GM21526 (cell line): ENCODE measurements at regions not wholly inside any gene's neighbourhood (a gene's known extent, or its start where the extent isn't known, plus 50 kb on each side); places are given as distances from the start of the nearest gene placed in this dataset.
"Not testable (repeated sequence)": the region's sequence is repeated elsewhere in the genome, so short reads cannot be mapped to it uniquely, and the experiment has no call there.

ENCODE experiments used
- ATAC-seq: cut with Tn5 transposase; IDR thresholded peaks from one replicate; pipeline ENCODE4 v1.9.1; 2021; ENCODE audit warnings: moderate library complexity; ENCODE audit not compliant: unreplicated experiment, low FRiP score

GRCh38 chr14:106044949-106045596 lies 518.7 kb downstream of the TMEM121 start:
- ATAC-seq = no peak

DNA sequence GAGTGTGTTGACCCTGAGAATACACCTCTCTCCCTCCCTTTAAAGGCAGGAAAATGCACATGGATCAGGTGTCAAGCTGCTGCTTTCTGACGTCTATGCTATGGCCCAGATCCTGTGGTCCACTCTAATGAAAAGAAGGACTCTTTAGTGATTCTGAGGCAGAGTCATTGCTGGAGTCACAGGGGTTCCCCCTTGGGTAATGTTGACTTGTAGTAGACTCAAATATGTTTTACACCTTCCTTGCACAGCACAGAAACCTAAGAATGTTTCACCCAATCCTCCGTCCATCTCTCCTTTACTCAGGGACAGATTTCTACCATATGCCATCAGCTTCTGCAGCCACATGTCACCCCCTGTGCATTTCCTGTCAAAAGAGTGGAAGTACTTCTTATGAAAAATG lies 525.4 kb downstream of the TMEM121 start:
- ATAC-seq = no peak

DNA sequence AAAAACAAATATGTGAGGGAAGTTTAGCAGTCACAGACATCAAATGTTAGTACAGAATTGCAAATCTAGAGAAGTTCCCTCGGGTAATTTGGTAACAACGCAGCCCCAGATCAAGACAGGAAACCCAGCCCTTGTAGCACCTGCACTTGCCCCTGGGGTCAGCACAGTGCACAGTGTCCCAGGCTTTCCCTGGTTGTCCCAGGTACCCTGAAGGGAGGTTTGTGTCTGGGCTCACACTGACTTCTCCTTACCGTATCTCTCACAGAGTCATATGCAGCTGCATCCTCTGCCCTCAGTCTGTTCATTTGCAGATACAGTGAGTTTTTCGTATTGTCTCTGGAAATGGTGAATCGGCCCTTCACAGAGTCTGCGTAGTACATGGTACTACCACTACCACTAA lies 528.9 kb downstream of the TMEM121 start:
- ATAC-seq = no peak

- no peak for ATAC-seq
Observed at GRCh38 chr14:106058342-106058741, 532.0 kb downstream of the TMEM121 start.

DNA sequence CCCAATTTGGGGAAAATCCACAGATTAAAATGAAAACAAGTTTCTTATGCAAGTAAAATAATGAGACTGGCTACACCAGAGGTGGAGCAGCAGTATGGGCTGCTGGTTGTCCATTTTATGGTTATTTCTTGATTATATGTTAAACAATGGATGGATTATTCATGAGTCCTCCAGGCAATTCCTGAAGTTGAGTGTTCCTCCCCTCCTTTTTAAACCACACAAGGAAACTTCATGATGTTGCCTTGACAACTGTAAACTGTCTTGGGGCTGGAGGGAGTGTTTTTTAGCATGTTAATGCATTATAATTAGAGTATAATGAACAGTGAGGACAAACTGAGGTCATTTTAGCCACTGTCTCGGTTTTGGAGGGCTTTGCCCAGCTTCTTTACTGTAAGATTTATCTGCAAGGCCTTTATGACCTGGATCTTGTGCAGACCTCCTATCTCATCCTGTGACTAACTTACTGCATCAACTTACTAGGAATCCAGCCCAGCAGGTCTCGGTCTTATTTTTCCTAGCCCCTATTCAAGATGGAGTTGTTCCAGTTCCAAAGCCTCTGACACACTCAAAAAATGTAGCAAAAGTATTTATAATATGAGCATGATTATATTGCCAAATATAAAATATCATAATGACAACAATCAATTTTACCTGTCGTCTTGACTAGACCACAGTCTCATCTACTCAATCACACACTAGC lies 534.0 kb downstream of the TMEM121 start:
- no peak for ATAC-seq

GRCh38 chr14:106061877-106062500 lies 535.6 kb downstream of the TMEM121 start:
- not testable (repeated sequence) for ATAC-seq

- no peak for ATAC-seq
Observed at GRCh38 chr14:106062502-106063272, 536.3 kb downstream of the TMEM121 start.

DNA sequence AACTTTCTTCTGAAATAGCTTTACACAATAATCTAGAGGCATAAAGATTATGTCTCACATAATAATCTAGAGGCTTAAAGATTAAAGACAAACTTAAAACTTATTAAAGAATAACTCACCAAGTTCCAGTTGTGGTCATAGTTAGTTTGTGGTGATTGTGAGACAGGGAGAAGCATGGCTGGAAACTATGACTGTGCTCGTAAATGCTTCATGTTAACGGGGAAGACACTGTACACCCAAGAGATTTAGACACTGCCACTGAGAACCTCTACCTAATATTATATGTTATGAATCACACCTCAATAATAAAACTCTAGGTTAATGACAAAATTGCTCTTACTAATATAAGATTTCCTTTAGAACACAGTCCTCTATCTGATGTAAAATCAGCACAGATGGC lies 541.6 kb downstream of the TMEM121 start:
- no peak for ATAC-seq

DNA sequence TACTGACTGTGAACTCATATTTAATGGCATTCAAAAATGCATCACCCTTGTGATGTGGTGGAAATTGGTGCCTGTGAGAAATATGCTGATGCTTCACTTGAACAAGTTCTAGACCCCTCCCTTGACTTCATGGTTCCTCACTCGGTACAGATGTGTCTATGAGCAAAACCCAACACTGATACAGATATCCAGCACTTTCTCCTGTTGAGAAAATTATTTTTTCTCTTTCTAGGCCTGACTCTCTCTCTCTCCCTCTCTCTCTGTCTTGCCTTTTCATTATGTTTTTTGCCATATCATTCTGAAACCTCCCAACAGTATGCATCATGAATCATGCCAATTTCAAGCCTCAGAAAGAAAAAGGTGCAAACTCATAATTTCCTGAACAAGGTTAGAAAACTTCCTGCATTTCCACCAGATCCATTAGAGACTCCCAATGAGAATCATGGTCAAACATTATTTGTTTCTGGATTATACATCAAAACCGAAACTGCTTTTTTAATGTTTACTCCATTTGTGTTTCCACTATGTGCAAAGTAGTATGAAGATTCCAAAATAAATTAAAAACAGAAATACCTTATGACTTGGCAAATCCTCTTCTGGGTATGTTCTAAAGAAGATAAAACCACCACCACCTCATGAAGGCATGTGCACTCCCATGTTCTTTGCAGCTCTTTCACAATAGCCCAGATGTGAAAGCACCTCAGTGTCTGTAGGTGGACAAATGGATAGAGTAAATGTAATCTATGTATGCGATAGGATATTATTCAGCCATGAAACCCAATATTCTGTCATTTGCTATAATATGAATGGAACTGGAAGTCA lies 543.6 kb downstream of the TMEM121 start:
- ATAC-seq = no peak

GRCh38 chr14:106080922-106081321 lies 554.5 kb downstream of the TMEM121 start:
- ATAC-seq = no peak

DNA sequence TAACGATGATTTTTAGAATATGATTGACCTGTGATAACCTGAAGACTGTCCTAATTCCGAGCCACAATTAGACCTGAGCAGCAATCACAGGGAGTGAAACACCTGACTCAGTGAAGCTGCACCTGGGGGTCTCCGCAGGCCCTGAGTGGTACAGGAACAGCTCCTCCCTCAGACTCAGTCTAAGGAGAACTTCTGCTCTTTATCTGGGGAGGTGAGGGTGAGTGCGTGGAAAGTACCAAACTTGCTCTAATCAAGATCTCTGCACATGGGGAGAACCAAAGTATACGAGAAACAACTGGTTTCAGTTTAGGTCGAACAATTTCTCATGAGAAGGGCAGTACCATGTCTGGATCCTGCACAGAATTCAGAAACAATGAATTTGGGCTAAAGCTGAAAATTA lies 555.3 kb downstream of the TMEM121 start:
- ATAC-seq = not testable (repeated sequence)

- ATAC-seq = no peak
Observed at GRCh38 chr14:106083082-106083481, 556.7 kb downstream of the TMEM121 start.

GRCh38 chr14:106087837-106088236 lies 561.5 kb downstream of the TMEM121 start:
- no peak for ATAC-seq

DNA sequence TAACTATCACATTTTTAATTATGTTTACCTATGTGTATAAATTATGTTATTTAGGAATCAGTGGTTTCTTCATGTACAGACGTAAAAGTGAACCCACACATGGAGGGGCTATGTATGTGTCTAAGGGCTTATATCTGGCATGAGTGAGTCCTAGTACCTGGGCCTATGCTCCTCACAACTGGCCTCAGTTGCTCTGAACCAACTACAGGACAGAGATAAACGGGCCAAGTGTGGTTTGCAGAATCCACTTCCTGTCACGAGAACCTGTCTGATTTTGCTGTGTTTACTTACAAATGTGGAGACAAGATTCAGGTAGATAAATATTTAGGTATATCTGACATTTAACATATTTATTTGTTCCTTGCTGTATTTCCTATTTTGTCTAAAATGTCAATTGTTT lies 562.5 kb downstream of the TMEM121 start:
- not testable (repeated sequence) for ATAC-seq

- no peak for ATAC-seq
Observed at GRCh38 chr14:106094654-106095189, 568.3 kb downstream of the TMEM121 start.

DNA sequence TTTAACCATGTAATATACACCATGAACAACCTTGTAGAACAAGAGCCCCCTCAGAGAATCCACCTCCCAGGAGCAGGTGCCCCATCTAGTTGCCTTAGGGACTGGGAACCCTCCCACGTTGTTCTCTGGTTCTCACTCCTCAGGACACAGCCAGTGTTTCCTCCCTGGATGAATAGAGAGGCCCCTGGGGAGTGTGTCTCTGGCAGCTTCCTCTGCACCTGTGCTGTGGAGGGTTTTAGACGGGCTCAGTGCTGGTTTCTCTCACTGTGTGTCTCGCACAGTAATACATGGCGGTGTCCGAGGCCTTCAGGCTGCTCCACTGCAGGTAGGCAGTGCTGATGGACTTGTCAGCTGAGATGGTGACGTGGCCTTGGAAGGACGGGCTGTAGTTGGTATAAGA lies 581.3 kb downstream of the TMEM121 start:
- no peak for ATAC-seq

DNA sequence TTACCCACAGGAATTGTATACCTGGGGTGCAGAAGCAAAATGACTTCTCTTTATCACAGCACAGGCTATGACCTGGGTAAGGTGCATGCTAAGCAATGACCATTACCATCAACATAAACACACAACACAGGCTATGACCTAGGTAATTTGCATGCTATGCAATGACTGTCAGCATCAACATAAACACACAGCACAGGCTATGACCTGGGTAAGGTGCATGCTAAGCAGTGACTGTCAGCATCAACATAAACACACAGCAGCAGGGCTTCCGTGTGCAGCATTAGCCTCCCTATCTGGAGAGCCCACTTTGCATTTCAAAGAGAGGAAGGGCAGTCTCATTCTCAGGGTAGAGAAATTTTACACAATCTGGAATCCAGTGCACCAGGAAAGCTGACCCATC lies 583.0 kb downstream of the TMEM121 start:
- ATAC-seq = no peak

DNA sequence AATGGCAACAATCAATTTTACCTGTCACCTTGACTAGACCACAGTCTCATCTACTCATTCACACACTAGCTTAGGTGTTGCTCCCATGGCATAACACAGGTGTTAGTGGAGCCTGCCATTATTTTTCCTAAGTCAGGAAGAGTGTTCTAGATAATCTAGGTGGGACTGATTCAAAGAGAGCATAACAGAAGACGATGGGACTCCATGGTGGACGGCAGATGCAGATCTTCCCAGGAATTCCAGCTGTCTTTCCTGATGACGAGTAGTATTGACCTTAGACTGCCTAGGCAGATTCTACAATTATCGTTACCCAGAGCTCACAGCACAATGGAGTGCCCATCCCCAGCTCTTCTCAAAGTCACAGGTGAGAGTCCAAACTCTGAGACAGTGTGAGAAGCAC lies 589.0 kb downstream of the TMEM121 start:
- ATAC-seq = no peak

DNA sequence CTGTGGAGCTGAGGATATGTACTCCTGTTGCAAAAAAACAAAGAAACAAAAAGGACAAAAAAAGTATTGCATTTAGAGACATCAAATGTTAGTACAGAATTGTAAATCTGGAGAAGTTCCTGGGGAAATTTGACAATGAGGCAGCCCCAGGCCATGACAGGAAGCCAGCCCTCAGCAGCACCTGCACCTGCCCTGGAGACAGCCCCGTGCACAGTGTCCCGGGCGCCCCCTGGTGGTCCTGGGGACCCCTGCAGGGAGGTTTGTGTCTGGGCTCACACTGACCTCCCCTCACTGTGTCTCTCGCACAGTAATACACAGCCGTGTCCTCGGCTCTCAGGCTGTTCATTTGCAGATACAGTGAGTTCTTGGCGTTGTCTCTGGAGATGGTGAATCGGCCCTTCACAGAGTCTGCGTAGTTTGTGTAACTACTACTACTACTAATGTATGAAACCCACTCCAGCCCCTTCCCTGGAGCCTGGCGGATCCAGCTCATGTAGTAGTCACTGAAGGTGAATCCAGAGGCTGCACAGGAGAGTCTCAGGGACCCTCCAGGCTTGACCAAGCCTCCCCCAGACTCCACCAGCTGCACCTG lies 590.1 kb downstream of the TMEM121 start:
- not testable (repeated sequence) for ATAC-seq

DNA sequence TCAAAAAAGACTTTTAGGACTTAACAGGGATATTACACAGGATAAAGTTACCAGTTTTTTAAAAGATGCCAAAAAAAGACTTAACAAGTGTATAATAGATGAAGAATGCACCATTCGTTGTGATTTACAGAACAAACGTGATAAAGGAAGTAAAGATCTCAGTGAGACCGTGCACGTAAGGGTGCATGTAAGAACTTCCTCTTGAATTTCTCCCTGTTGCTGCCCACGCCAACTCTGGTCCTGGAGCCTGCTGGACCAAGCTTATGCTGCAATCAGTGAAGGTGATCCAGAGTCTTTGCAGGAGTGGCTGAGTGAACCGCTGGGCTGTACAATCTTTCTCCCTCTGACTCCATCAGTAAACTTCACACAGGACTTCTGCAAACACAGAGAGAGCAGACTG lies 593.7 kb downstream of the TMEM121 start:
- no peak for ATAC-seq
